Upper lobe of left lung (tissue), 4 donors: ENCODE measurements at regions not wholly inside any gene's neighbourhood (a gene's known extent, or its start where the extent isn't known, plus 50 kb on each side); places are given as distances from the start of the nearest gene placed in this dataset.

ENCODE experiments used
- CTCF ChIP-seq, 6 experiments: fragments of 450-650 bp in 4 of 6; fragments of 200-600 bp in 2 of 6; sonication (generic) in 2 of 6; IDR thresholded peaks; one replicate each; pipeline ENCODE4 v1.5.1; 2016 to 2019; ENCODE audit warnings: antibody characterized with exemption in 6 of 6
- EP300 ChIP-seq, 4 donors: sonication (generic); formaldehyde crosslinking; IDR thresholded peaks; one replicate each; pipeline ENCODE4 v1.5.1; 2017; ENCODE audit warnings: antibody characterized with exemption in 4 of 4, control low read depth in 2 of 4
- POLR2A ChIP-seq, 4 donors: fragments of 450-650 bp; IDR thresholded peaks; one replicate each; pipeline ENCODE4 v1.5.1; 2016 to 2017; ENCODE audit warnings: antibody characterized with exemption in 4 of 4, mild to moderate bottlenecking in 2 of 4
- POLR2AphosphoS5 ChIP-seq, 2 donors: sonication (generic); formaldehyde crosslinking; IDR thresholded peaks; one replicate each; pipeline ENCODE4 v1.5.1; 2017; ENCODE audit warnings: antibody characterized with exemption in 2 of 2

GRCh38 chr1:232413674-232414073 is 216.3 kb downstream of the SIPA1L2 start:
- no peak for TF ChIP-seq CTCF (IDR thresholded peaks at IDR 0.05)
- no peak for TF ChIP-seq EP300 (IDR thresholded peaks at IDR 0.05)
- no peak for TF ChIP-seq POLR2A (IDR thresholded peaks at IDR 0.05)
- TF ChIP-seq POLR2AphosphoS5 (IDR thresholded peaks at IDR 0.05): no peak
